GM12892 (cell line): ENCODE measurements at regions not wholly inside any gene's neighbourhood (a gene's known extent, or its start where the extent isn't known, plus 50 kb on each side); places are given as distances from the start of the nearest gene placed in this dataset.

Experiments
- POLR2AphosphoS5 ChIP-seq: IDR thresholded peaks from 2 replicates; pipeline ENCODE4 v1.6.1; 2011; ENCODE audit warnings: low read depth, low read length, control low read depth
- TAF1 ChIP-seq: IDR thresholded peaks from 2 replicates; pipeline ENCODE4 v1.6.1; 2011; ENCODE audit warnings: low read depth, mild to moderate bottlenecking, control low read depth, low read length, borderline replicate concordance

DNA sequence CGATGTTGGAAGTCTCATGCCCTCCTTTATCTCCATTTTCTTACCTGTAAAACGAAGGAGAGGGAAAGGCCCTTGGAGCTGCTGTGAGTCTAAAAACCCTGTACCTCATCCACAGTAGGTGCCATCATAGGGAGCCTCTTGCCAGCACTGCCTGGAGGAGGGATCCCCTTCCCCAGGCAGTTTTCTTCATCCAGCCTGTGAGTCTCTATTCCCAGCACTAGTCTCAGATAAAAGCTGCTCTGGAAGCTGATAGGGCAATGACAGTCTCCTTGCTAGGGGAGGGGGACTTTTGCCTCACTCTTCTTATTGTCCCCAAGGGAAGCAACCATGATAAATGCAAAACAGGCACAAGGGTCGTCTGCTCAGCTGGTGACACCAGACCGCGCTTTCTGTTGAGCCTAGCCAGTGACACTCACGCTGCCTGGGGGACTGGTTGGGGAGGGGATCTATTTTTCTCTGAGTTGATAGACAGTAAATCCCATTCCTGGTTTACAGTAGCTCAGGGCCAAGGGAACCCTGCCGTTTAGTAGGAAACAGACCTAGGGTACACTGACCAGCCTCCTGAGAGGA, 139.5 kb upstream of the NABP1 start:
- TF ChIP-seq POLR2AphosphoS5 = no peak
- TF ChIP-seq TAF1 = no peak
